Mucosa of descending colon (tissue), 3 donors: ENCODE measurements at regions not wholly inside any gene's neighbourhood (a gene's known extent, or its start where the extent isn't known, plus 50 kb on each side); places are given as distances from the start of the nearest gene placed in this dataset.

Source experiments
- ATAC-seq: fragments of 200-7000 bp; cut with Tn5 transposase; one replicate; pipeline ENCODE4 v1.9.1; 2020; ENCODE audit warnings: mild to moderate bottlenecking, moderate library complexity
- DNase-seq, 3 donors: peaks; one replicate each; pipeline ENCODE4 v3.0.0-alpha.2; 2020
- H3K36me3 ChIP-seq: fragments of 200-600 bp; one replicate; pipeline ENCODE4 v1.8.0; 2021; ENCODE audit warnings: low read depth, mild to moderate bottlenecking
- H3K4me1 ChIP-seq: fragments of 200-600 bp; one replicate; pipeline ENCODE4 v1.8.0; 2021; ENCODE audit warnings: low read depth, mild to moderate bottlenecking
- H3K4me3 ChIP-seq: fragments of 200-600 bp; one replicate; pipeline ENCODE4 v1.8.0; 2021; ENCODE audit warnings: mild to moderate bottlenecking
- H3K9me3 ChIP-seq: fragments of 200-600 bp; one replicate; pipeline ENCODE4 v1.8.0; 2021; ENCODE audit warnings: mild to moderate bottlenecking
- CTCF ChIP-seq: fragments of 200-600 bp; IDR thresholded peaks from one replicate; pipeline ENCODE4 v1.8.0; 2022; ENCODE audit warnings: antibody characterized with exemption, mild to moderate bottlenecking
- intact Hi-C, 2 donors: fragments of 100-400 bp; cut with DNase I in 1 of 2; cut with micrococcal nuclease in 1 of 2; formaldehyde crosslinking; loops; one replicate each; pipeline versions ENCODE4 v1.11.0 to v1.11.1; 2022; cut with DNase I, micrococcal nuclease
- donor health status: DM: no; HTN: no; CAD: no; lungs with moderate emphysema.
- donor health status: DM: no; HTN: no; CAD: no.
- donor health status: DM: no; HTN: yes; CAD: no.

- Histone ChIP-seq H3K9me3 (no peaks in the 10 kb centered on the region), H3K4me3 (no peak overlapping the region), H3K36me3 (no peaks in the 10 kb centered on the region), H3K4me1 (no peaks in the 10 kb centered on the region)
- no peak for TF ChIP-seq CTCF
- ATAC-seq (no peak), DNase-seq (no peak)
- intact Hi-C loops, result no loop called here
Measured at GRCh38 chr2:22360735-22361374, 1024.1 kb upstream of the KLHL29 start.

GRCh38 chr2:22361571-22361970 lies 1023.4 kb upstream of the KLHL29 start:
- Histone ChIP-seq H3K4me3 (no peak overlapping the region), H3K9me3 (no peaks in the 10 kb centered on the region), H3K4me1 (no peaks in the 10 kb centered on the region), H3K36me3 (no peaks in the 10 kb centered on the region)
- intact Hi-C loops, result no loop called here
- DNase-seq (no peak), ATAC-seq (no peak)
- TF ChIP-seq CTCF, result no peak

- Histone ChIP-seq H3K4me1 (no peaks in the 10 kb centered on the region), H3K36me3 (no peaks in the 10 kb centered on the region), H3K9me3 (no peaks in the 10 kb centered on the region), H3K4me3 (no peak overlapping the region)
- intact Hi-C loops, result no loop called here
- DNase-seq, result no peak
- no peak for ATAC-seq
- TF ChIP-seq CTCF, result no peak
Measured at GRCh38 chr2:22375096-22375495, 1009.9 kb upstream of the KLHL29 start.

- DNase-seq, result no peak
- Histone ChIP-seq H3K4me1 (no peaks in the 10 kb centered on the region), H3K36me3 (no peaks in the 10 kb centered on the region), H3K4me3 (no peak overlapping the region), H3K9me3 (no peaks in the 10 kb centered on the region)
- TF ChIP-seq CTCF, result no peak
- intact Hi-C loops, result no loop called here
- no peak for ATAC-seq
Measured at GRCh38 chr2:22377268-22377667, 1007.7 kb upstream of the KLHL29 start.

GRCh38 chr2:22382479-22383169 lies 1002.4 kb upstream of the KLHL29 start:
- intact Hi-C loops, result no loop called here
- H3K4me3 ChIP-seq, result no peak overlapping the region
- no peak for DNase-seq
- no peaks in the 10 kb centered on the region for H3K4me1 ChIP-seq
- H3K36me3 ChIP-seq, result no peaks in the 10 kb centered on the region
- no peak for TF ChIP-seq CTCF
- H3K9me3 ChIP-seq, result no peaks in the 10 kb centered on the region
- ATAC-seq, result no peak
